A673 (cell line): ENCODE measurements at regions not wholly inside any gene's neighbourhood (a gene's known extent, or its start where the extent isn't known, plus 50 kb on each side); places are given as distances from the start of the nearest gene placed in this dataset.

ENCODE experiments used
- CTCF ChIP-seq: fragments of 300-800, 200-600 bp; sonication (generic); conservative IDR thresholded peaks from 2 replicates; pipeline ENCODE4 v1.5.1; 2017; ENCODE audit warnings: low read depth, mild to moderate bottlenecking, antibody characterized with exemption, low read length, moderate library complexity, mixed read lengths
- EZH2 ChIP-seq: fragments of 200-600 bp; sonication (generic); IDR thresholded peaks from 2 replicates; pipeline ENCODE4 v1.6.1; 2017; ENCODE audit warnings: borderline replicate concordance, low read depth, mild to moderate bottlenecking, mixed read lengths, antibody characterized with exemption, low read length; ENCODE audit not compliant: poor library complexity, severe bottlenecking

GRCh38 chr1:208302699-208303238, 58.6 kb upstream of the PLXNA2 start:
- TF ChIP-seq CTCF: no peak
- no peak for TF ChIP-seq EZH2
